ENCODE measurements at regions not wholly inside any gene's neighbourhood (a gene's known extent, or its start where the extent isn't known, plus 50 kb on each side); places are given as distances from the start of the nearest gene placed in this dataset.

- ChIA-PET POLR2A (no interaction called here), CTCF (interaction anchor here (0.9 to 2.8 kb wide), 9 partner anchors 11 to 182 kb away, joined by 3 to 15 read pairs (median 4); no protein-coding TSS in a partner anchor)
- DNase-seq (ENCODE audit: low read depth in 1 of 2, low spot score in 1 of 2) = no peak
- TF ChIP-seq RARB (CRISPR knock-in tag; IDR thresholded peaks at IDR 0.05) (no peak), POLR2AphosphoS2 (conservative IDR thresholded peaks at IDR 0.05; ENCODE audit: low read length) (no peak), ELK1 (IDR thresholded peaks at IDR 0.05; ENCODE audit: low read depth, low read length) (no peak), HOXB13 (CRISPR knock-in tag; IDR thresholded peaks at IDR 0.05; ENCODE audit: low read depth) (no peak), NFE2L2 (conservative IDR thresholded peaks at IDR 0.05; ENCODE audit: low read length) (no peak), MAZ (IDR thresholded peaks at IDR 0.05; ENCODE audit: borderline replicate concordance, low read depth, low read length) (no peak), HDAC2 (IDR thresholded peaks at IDR 0.05) (no peak), EP300 (IDR thresholded peaks at IDR 0.05) (no peak), MYC (IDR thresholded peaks at IDR 0.05; ENCODE audit: borderline replicate concordance, low read length) (no peak), GATA3 (IDR thresholded peaks at IDR 0.05; ENCODE audit: borderline replicate concordance) (no peak), SMC3 (IDR thresholded peaks at IDR 0.05) (no peak), ATOH8 (CRISPR knock-in tag; IDR thresholded peaks at IDR 0.05; ENCODE audit: low read depth) (no peak), CEBPB (IDR thresholded peaks at IDR 0.05) (no peak), PBX3 (IDR thresholded peaks at IDR 0.05) (no peak), REST (IDR thresholded peaks at IDR 0.05) (no peak), SREBF2 (IDR thresholded peaks at IDR 0.05) (no peak), KDM5A (IDR thresholded peaks at IDR 0.05) (no peak), PHF8 (IDR thresholded peaks at IDR 0.05; ENCODE audit: borderline replicate concordance, low read depth) (no peak)
- Histone ChIP-seq H3K27ac (peak overlapping the region in 1 of 2 experiments; percentile 63; a peak in 1 of 6 replicates), H3K4me2 (peak overlapping the region; percentile 23), H3K4me1 (peaks cover 31% of the 10 kb centered on the region), H3K4me3 (no peak overlapping the region), H3K9me3 (no peaks in the 10 kb centered on the region)
- no peak for FAIRE-seq
- WGBS (ENCODE audit: missing lambda C conversion rate) = 66% methylated on average over 7 of the region's 7 CpGs
- no peak for ATAC-seq
Measured at GRCh38 chr12:53806721-53807120, 54.9 kb upstream of the CISTR start.

GRCh38 chr12:53807322-53807860 is 55.6 kb upstream of the CISTR start:
- no peaks in the 10 kb centered on the region for H3K9me3 ChIP-seq
- CTCF ChIA-PET = interaction anchor here (0.5 to 2.8 kb wide), 6 partner anchors 11 to 142 kb away, joined by 3 to 15 read pairs (median 3); no protein-coding TSS in a partner anchor
- ATAC-seq (no peak), DNase-seq (ENCODE audit: low read depth in 1 of 2, low spot score in 1 of 2) (no peak), FAIRE-seq (no peak)
- POLR2A ChIA-PET = no interaction called here
- 79% methylated on average over 8 of the region's 8 CpGs for WGBS (ENCODE audit: missing lambda C conversion rate)
- H3K4me1 ChIP-seq = peaks cover 31% of the 10 kb centered on the region
- no peak overlapping the region for H3K4me3 ChIP-seq
- peak overlapping the region in 1 of 2 experiments; percentile 6; a peak in 1 of 6 replicates for H3K27ac ChIP-seq
- no peak overlapping the region; the same call in 2 of the 3 replicates for H3K4me2 ChIP-seq
- TF ChIP-seq MAFK (IDR thresholded peaks at IDR 0.05; ENCODE audit: partially characterized antibody) = no peak
- no peak for TF ChIP-seq SMC3 (IDR thresholded peaks at IDR 0.05)
- TF ChIP-seq NR3C1 (IDR thresholded peaks at IDR 0.05) = no peak
- TF ChIP-seq ELK1 (IDR thresholded peaks at IDR 0.05; ENCODE audit: low read depth, low read length) = no peak
- TF ChIP-seq MYC (IDR thresholded peaks at IDR 0.05; ENCODE audit: borderline replicate concordance, low read length) = no peak
- TF ChIP-seq ZC3H11A (IDR thresholded peaks at IDR 0.05) = no peak
- TF ChIP-seq POLR2A (IDR thresholded peaks at IDR 0.05; ENCODE audit: low read length) = no peak
- TF ChIP-seq FOSB (CRISPR knock-in tag; IDR thresholded peaks at IDR 0.05) = no peak
- TF ChIP-seq FOXS1 (CRISPR knock-in tag; IDR thresholded peaks at IDR 0.05) = no peak
- no peak for TF ChIP-seq CHD4 (IDR thresholded peaks at IDR 0.05; ENCODE audit: borderline replicate concordance)
- TF ChIP-seq TP53 (CRISPR knock-in tag; IDR thresholded peaks at IDR 0.05) = no peak
- TF ChIP-seq EHMT2 (IDR thresholded peaks at IDR 0.05; ENCODE audit: low read depth) = no peak
- TF ChIP-seq EHF (CRISPR knock-in tag; IDR thresholded peaks at IDR 0.05) = no peak
- no peak for TF ChIP-seq ZFP36 (IDR thresholded peaks at IDR 0.05; ENCODE audit: borderline replicate concordance, partially characterized antibody)
- no peak for TF ChIP-seq HOXA7 (CRISPR knock-in tag; IDR thresholded peaks at IDR 0.05)
- TF ChIP-seq FOSL2 (IDR thresholded peaks at IDR 0.05) = no peak
- TF ChIP-seq FOSL2 (CRISPR knock-in tag; IDR thresholded peaks at IDR 0.05) = no peak

All from A549 (cell line).